NT2/D1 (cell line): ENCODE measurements at regions not wholly inside any gene's neighbourhood (a gene's known extent, or its start where the extent isn't known, plus 50 kb on each side); places are given as distances from the start of the nearest gene placed in this dataset.
"Not testable (repeated sequence)": the region's sequence is repeated elsewhere in the genome, so short reads cannot be mapped to it uniquely, and the experiment has no call there.

Experiments used
- SUZ12 ChIP-seq: IDR thresholded peaks from 2 replicates; pipeline ENCODE4 v1.6.1; 2011; ENCODE audit not compliant: insufficient read length, insufficient read depth; ENCODE audit errors: extremely low read depth
- YY1 ChIP-seq: IDR thresholded peaks from 2 replicates; pipeline ENCODE4 v1.6.1; 2011; ENCODE audit not compliant: insufficient read length, insufficient read depth
- ZNF274 ChIP-seq: IDR thresholded peaks from 2 replicates; pipeline ENCODE4 v1.6.1; 2011; ENCODE audit warnings: mild to moderate bottlenecking, low read depth, low read length

GRCh38 chr5:86289786-86290185 is 328.0 kb upstream of the COX7C start:
- not testable (repeated sequence) for TF ChIP-seq YY1, SUZ12, ZNF274
